ENCODE measurements at regions not wholly inside any gene's neighbourhood (a gene's known extent, or its start where the extent isn't known, plus 50 kb on each side); places are given as distances from the start of the nearest gene placed in this dataset.
A peak's percentile ranks its signal among the peaks of the same experiment; 100 is the strongest.

DNA sequence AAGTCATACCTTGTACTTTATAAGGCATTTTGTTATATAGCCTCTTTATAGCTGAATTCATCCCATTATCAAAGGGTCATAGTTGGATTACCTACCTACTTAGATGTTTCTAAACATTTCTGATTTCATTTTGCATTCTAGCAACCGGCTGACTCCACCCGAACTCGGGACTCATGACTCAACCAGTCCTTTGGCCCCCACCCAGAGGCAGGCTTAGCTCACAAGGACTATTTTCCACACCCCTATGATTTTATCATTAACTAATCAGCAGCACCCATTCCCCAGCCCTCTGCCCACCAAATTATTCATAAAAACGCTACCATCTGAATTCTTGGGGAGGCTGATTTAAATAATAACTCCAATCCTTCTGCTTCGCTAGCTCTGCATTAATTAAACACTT is 79.9 kb upstream of the EGFL6 start:
- Histone ChIP-seq H3K27me3 (ENCODE audit: control insufficient read depth, extremely low read depth, insufficient read depth, low read length) (no peaks in the 10 kb centered on the region), H3K9ac (ENCODE audit: control insufficient read depth, extremely low read depth, insufficient read depth, low read length) (no peak overlapping the region), H3K36me3 (ENCODE audit: control insufficient read depth in 2 of 2, extremely low read depth in 1 of 2, insufficient read depth in 2 of 2, low read length in 2 of 2) (no peaks in the 10 kb centered on the region), H3K79me2 (ENCODE audit: control insufficient read depth, insufficient read depth, low read length) (no peaks in the 10 kb centered on the region), H4K20me1 (ENCODE audit: control insufficient read depth, extremely low read depth, insufficient read depth, low read length) (no peaks in the 10 kb centered on the region), H3K4me3 (ENCODE audit: control insufficient read depth in 2 of 3, extremely low read depth in 1 of 3, insufficient read depth in 2 of 3, low read depth in 1 of 3, low read length in 3 of 3) (no peak overlapping the region), H2AFZ (ENCODE audit: control insufficient read depth, low read length) (no peak overlapping the region), H3K9me3 (ENCODE audit: control insufficient read depth, low read depth, low read length) (no peaks in the 10 kb centered on the region), H3K4me2 (ENCODE audit: control insufficient read depth, extremely low read depth, insufficient read depth, low read depth, low read length) (peak overlapping the region; percentile 25), H3K4me1 (ENCODE audit: control insufficient read depth, extremely low read depth, insufficient read depth, low read length) (peaks cover 29% of the 10 kb centered on the region), H3K27ac (ENCODE audit: control insufficient read depth, insufficient read depth, low read length) (peak overlapping the region; percentile 51), H3K9me1 (ENCODE audit: control insufficient read depth, extremely low read depth, insufficient read depth, low read length) (no peaks in the 10 kb centered on the region)
- FAIRE-seq, result no peak
- peak; percentile 19 for DNase-seq (ENCODE audit: low read depth, low spot score)
- dilution Hi-C loops (cut with MboI; ENCODE audit: extremely low pct_ligation_motif_present, low sequenced_read_pairs), result no loop called here
- TF ChIP-seq EZH2 (IDR thresholded peaks at IDR 0.05; ENCODE audit: low read length), result no peak
- TF ChIP-seq, protein P1, sequence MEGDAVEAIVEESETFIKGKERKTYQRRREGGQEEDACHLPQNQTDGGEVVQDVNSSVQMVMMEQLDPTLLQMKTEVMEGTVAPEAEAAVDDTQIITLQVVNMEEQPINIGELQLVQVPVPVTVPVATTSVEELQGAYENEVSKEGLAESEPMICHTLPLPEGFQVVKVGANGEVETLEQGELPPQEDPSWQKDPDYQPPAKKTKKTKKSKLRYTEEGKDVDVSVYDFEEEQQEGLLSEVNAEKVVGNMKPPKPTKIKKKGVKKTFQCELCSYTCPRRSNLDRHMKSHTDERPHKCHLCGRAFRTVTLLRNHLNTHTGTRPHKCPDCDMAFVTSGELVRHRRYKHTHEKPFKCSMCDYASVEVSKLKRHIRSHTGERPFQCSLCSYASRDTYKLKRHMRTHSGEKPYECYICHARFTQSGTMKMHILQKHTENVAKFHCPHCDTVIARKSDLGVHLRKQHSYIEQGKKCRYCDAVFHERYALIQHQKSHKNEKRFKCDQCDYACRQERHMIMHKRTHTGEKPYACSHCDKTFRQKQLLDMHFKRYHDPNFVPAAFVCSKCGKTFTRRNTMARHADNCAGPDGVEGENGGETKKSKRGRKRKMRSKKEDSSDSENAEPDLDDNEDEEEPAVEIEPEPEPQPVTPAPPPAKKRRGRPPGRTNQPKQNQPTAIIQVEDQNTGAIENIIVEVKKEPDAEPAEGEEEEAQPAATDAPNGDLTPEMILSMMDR (optimal IDR thresholded peaks at IDR 0.05 in 1 of 3, IDR thresholded peaks at IDR 0.05 in 1 of 3, conservative IDR thresholded peaks at IDR 0.05 in 1 of 3; ENCODE audit: extremely low read depth in 1 of 3, insufficient read depth in 2 of 3, low read length in 3 of 3), result no peak

- H3K27me3 ChIP-seq (ENCODE audit: control insufficient read depth, extremely low read depth, insufficient read depth, low read length), result no peaks in the 10 kb centered on the region
Observed at GRCh38 chrX:13487731-13488505, 81.5 kb upstream of the EGFL6 start.

More at GRCh38 chrX:13487731-13488505, 81.5 kb upstream of the EGFL6 start:
- H2AFZ ChIP-seq (ENCODE audit: control insufficient read depth, low read length), result no peak overlapping the region
- H3K9me1 ChIP-seq (ENCODE audit: control insufficient read depth, extremely low read depth, insufficient read depth, low read length), result no peaks in the 10 kb centered on the region
- dilution Hi-C loops (cut with MboI; ENCODE audit: extremely low pct_ligation_motif_present, low sequenced_read_pairs), result no loop called here
- no peaks in the 10 kb centered on the region for H3K36me3 ChIP-seq (ENCODE audit: control insufficient read depth in 2 of 2, extremely low read depth in 1 of 2, insufficient read depth in 2 of 2, low read length in 2 of 2)
- H3K4me3 ChIP-seq (ENCODE audit: control insufficient read depth in 2 of 3, extremely low read depth in 1 of 3, insufficient read depth in 2 of 3, low read depth in 1 of 3, low read length in 3 of 3), result no peak overlapping the region
- DNase-seq (ENCODE audit: low read depth, low spot score) (peak; percentile 68), FAIRE-seq (peak; percentile 86)
- no peaks in the 10 kb centered on the region for H4K20me1 ChIP-seq (ENCODE audit: control insufficient read depth, extremely low read depth, insufficient read depth, low read length)
- H3K9me3 ChIP-seq (ENCODE audit: control insufficient read depth, low read depth, low read length), result no peaks in the 10 kb centered on the region
- peaks cover 29% of the 10 kb centered on the region for H3K4me1 ChIP-seq (ENCODE audit: control insufficient read depth, extremely low read depth, insufficient read depth, low read length)
- peak overlapping the region; percentile 86 for H3K27ac ChIP-seq (ENCODE audit: control insufficient read depth, insufficient read depth, low read length)
- peak overlapping the region; percentile 64 for H3K9ac ChIP-seq (ENCODE audit: control insufficient read depth, extremely low read depth, insufficient read depth, low read length)
- TF ChIP-seq EZH2 (IDR thresholded peaks at IDR 0.05; ENCODE audit: low read length), result no peak
- TF ChIP-seq, protein P1 (optimal IDR thresholded peaks at IDR 0.05 in 1 of 3, IDR thresholded peaks at IDR 0.05 in 1 of 3, conservative IDR thresholded peaks at IDR 0.05 in 1 of 3; ENCODE audit: extremely low read depth in 1 of 3, insufficient read depth in 2 of 3, low read length in 3 of 3), result peak; percentile 53 to 62 (median 62)
- no peaks in the 10 kb centered on the region for H3K79me2 ChIP-seq (ENCODE audit: control insufficient read depth, insufficient read depth, low read length)
- peak overlapping the region; percentile 34 for H3K4me2 ChIP-seq (ENCODE audit: control insufficient read depth, extremely low read depth, insufficient read depth, low read depth, low read length)

Measured in keratinocyte (primary cell).